Small intestine (tissue), 7 donors: ENCODE measurements at regions not wholly inside any gene's neighbourhood (a gene's known extent, or its start where the extent isn't known, plus 50 kb on each side); places are given as distances from the start of the nearest gene placed in this dataset.
"Not testable (repeated sequence)": the region's sequence is repeated elsewhere in the genome, so short reads cannot be mapped to it uniquely, and the experiment has no call there.

Experiments used
- DNase-seq, 2 donors: peaks; one replicate each; pipeline versions ENCODE4 v3.0.0 to v3.0.0-alpha.2; 2013
- FAIRE-seq: peaks from 2 replicates; lab custom pipeline; 2012; peaks lifted over from hg19 to GRCh38; lab: Jason Lieb, UNC
- H3K27ac ChIP-seq, 3 donors: one replicate each; pipeline ENCODE4 v1.5.1; 2013; ENCODE audit warnings: low read length in 2 of 3, mild to moderate bottlenecking in 2 of 3, control low read depth in 1 of 3, inconsistent platforms in 1 of 3, low read depth in 1 of 3, moderate library complexity in 1 of 3
- H3K27me3 ChIP-seq, 3 donors: one replicate each; pipeline ENCODE4 v1.6.1; 2013; ENCODE audit warnings: low read length in 3 of 3, inconsistent platforms in 1 of 3; ENCODE audit not compliant: control insufficient read depth in 3 of 3, insufficient read depth in 3 of 3
- H3K36me3 ChIP-seq, 3 donors: one replicate each; pipeline ENCODE4 v1.6.1; 2013; ENCODE audit warnings: low read length in 3 of 3, inconsistent platforms in 1 of 3, low read depth in 1 of 3, mild to moderate bottlenecking in 1 of 3, moderate library complexity in 1 of 3; ENCODE audit not compliant: control insufficient read depth in 3 of 3, insufficient read depth in 2 of 3
- H3K4me1 ChIP-seq, 3 donors: one replicate each; pipeline ENCODE4 v1.6.1; 2013; ENCODE audit warnings: low read length in 2 of 3, inconsistent platforms in 1 of 3, low read depth in 1 of 3, mild to moderate bottlenecking in 1 of 3, moderate library complexity in 1 of 3; ENCODE audit not compliant: control insufficient read depth in 3 of 3, insufficient read depth in 2 of 3
- H3K4me3 ChIP-seq, 3 donors: one replicate each; pipeline ENCODE4 v1.5.1; 2013; ENCODE audit warnings: low read length in 3 of 3, control low read depth in 1 of 3, inconsistent platforms in 1 of 3, low read depth in 1 of 3, mild to moderate bottlenecking in 1 of 3, moderate library complexity in 1 of 3
- H3K9me3 ChIP-seq, 2 donors: one replicate each; pipeline ENCODE4 v1.6.1; 2013; ENCODE audit warnings: low read depth in 1 of 2, low read length in 1 of 2; ENCODE audit not compliant: control insufficient read depth in 2 of 2, insufficient read depth in 1 of 2
- WGBS, 3 donors: extraction: QIAGEN DNeasy Blood & Tissue Kit; methylation state at CpG; one replicate each; pipeline ENCODE4 v1.1.7; 2013; 5-methylcytosine and 5-hydroxymethylcytosine counted together
- donor health status: healthy with polysubstance abuse.
- donor health status: control.
- donor health status: control.
- donor health status: Bipolar disorder and iron deficiency.
- donor health status: healthy.

GRCh38 chr15:21258635-21259034 lies 181.7 kb downstream of the POTEB3 start:
- DNase-seq, H3K36me3 ChIP-seq, H3K27ac ChIP-seq, H3K4me1 ChIP-seq, FAIRE-seq, H3K4me3 ChIP-seq, H3K27me3 ChIP-seq: not testable (repeated sequence)
- WGBS, 3 donors = 75 to 84% (median 82%) methylated on average over 3 of the region's 3 CpGs
- peaks cover 2 to 26% of the 10 kb centered on the region in 2 donors for H3K9me3 ChIP-seq

GRCh38 chr15:21249508-21250019 lies 190.7 kb downstream of the POTEB3 start:
- H3K36me3 ChIP-seq, H3K4me3 ChIP-seq, DNase-seq, H3K9me3 ChIP-seq, H3K4me1 ChIP-seq, H3K27me3 ChIP-seq, H3K27ac ChIP-seq: not testable (repeated sequence)
- 76 to 81% (median 79%) methylated on average over 4 of the region's 5 CpGs for WGBS, 3 donors
- peak; percentile 80 for FAIRE-seq
